ENCODE measurements at regions not wholly inside any gene's neighbourhood (a gene's known extent, or its start where the extent isn't known, plus 50 kb on each side); places are given as distances from the start of the nearest gene placed in this dataset.

- TF ChIP-seq EZH2 (IDR thresholded peaks at IDR 0.05) (no peak), FOXP2 (optimal IDR thresholded peaks at IDR 0.05; ENCODE audit: control extremely low read depth, extremely low read length, insufficient read depth) (no peak)
These were observed 146.5 kb upstream of the FERMT1 start for GRCh38 chr20:6269168-6269873.
